ENCODE measurements at regions not wholly inside any gene's neighbourhood (a gene's known extent, or its start where the extent isn't known, plus 50 kb on each side); places are given as distances from the start of the nearest gene placed in this dataset.

DNA sequence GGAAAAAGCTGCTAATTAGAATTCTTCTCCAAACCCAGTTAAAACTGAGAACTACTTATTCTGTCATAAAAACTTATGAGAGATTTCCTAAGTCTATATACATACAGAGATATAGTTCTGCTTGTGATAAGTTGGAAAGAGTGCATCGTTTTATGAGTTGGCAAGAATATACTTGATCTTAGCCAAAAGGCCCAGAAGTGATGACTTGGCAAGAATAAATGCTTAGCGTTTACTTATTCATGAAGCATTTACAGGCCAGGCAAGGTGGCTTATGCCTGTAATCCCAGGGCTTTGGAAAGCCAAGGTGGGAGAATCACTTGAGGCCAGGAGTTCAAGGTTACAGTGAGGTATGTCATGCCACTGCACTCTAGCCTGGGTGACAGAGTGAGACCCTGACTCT is 81.7 kb downstream of the CYB561 start:
- no peaks in the 10 kb centered on the region for H3K4me1 ChIP-seq (ENCODE audit: insufficient read depth, low read length)
- H3K36me3 ChIP-seq (ENCODE audit: insufficient read depth, low read length): no peaks in the 10 kb centered on the region
- WGBS: 94% methylated on average over 2 of the region's 2 CpGs
- no peak overlapping the region for H3K4me3 ChIP-seq (ENCODE audit: low read length)
- H3K27ac ChIP-seq (ENCODE audit: low read depth, low read length): no peak overlapping the region
- H3K9me3 ChIP-seq (ENCODE audit: insufficient read depth, low read depth, low read length): peaks cover 13% of the 10 kb centered on the region
- H3K27me3 ChIP-seq (ENCODE audit: insufficient read depth, low read length): no peaks in the 10 kb centered on the region
- H3K9ac ChIP-seq (ENCODE audit: low read depth, low read length): no peak overlapping the region

DNA sequence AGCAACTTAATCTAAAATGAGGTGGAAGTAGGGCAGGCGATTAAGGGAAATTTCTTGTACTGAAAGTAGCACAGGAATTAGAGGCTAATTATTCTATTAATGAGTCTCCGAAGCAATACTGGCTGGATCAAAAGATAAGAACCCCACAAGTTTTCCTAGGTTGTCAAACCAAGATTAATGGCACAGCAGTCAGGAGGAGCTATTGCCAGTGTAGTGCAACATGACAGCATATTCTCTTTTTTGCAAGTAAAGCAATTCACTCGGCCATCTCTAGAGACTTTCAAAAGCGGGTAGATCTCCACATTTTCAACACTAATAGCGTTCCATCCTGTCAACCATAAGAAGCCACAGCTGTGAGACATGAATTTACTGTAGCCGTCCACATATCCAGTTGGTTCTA is 81.2 kb downstream of the CYB561 start:
- Histone ChIP-seq H3K4me1 (ENCODE audit: insufficient read depth, low read length) (no peaks in the 10 kb centered on the region), H3K9me3 (ENCODE audit: insufficient read depth, low read depth, low read length) (peaks cover 13% of the 10 kb centered on the region), H3K27ac (ENCODE audit: low read depth, low read length) (no peak overlapping the region), H3K9ac (ENCODE audit: low read depth, low read length) (no peak overlapping the region), H3K36me3 (ENCODE audit: insufficient read depth, low read length) (no peaks in the 10 kb centered on the region), H3K4me3 (ENCODE audit: low read length) (no peak overlapping the region), H3K27me3 (ENCODE audit: insufficient read depth, low read length) (no peaks in the 10 kb centered on the region)
- 90% methylated on average over 6 of the region's 6 CpGs for WGBS

DNA sequence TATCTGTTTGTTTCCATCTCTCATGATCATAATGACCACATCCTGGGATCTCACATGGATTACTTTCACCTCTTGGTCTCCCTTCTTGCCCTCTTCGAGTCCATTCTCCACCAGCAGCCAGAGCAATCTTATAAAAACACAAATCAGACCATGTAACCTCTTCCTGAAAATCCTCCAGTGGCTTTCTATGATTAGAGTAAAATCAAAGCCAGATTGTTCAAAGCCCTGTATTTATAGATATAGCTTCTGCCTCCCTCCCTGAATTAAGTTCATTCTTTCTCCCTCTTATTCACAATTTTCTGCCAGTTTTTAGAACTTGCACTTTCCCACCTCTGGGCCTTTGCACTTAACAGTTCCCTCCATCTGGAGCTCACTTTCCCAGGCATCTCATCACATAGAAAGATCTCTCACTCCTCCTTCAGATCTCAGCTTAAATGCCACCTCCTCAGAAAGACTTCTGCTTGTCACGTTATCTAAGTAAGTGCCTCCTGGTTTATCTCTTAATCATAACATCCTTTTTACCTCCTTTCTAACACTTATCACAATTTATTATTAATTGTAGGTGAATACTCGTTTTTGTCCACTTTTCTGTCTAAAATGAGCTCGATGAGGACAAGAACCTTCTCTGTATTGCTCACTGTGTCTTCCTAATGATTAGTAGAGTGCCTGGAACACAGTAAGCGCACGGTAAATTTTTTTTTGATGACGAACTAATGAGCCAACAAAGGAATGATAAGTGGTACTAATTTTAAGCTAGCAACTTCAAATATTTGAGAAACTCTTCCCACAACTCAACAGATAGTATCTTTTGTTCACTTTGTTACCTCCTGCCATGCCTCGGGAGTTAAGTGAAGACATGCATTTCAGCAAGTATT is 80.5 kb downstream of the CYB561 start:
- WGBS: 94% methylated on average over 8 of the region's 8 CpGs
- Histone ChIP-seq H3K4me3 (ENCODE audit: low read length) (no peak overlapping the region), H3K9me3 (ENCODE audit: insufficient read depth, low read depth, low read length) (peaks cover 13% of the 10 kb centered on the region), H3K4me1 (ENCODE audit: insufficient read depth, low read length) (no peaks in the 10 kb centered on the region), H3K27ac (ENCODE audit: low read depth, low read length) (no peak overlapping the region), H3K36me3 (ENCODE audit: insufficient read depth, low read length) (no peaks in the 10 kb centered on the region), H3K27me3 (ENCODE audit: insufficient read depth, low read length) (no peaks in the 10 kb centered on the region), H3K9ac (ENCODE audit: low read depth, low read length) (no peak overlapping the region)

DNA sequence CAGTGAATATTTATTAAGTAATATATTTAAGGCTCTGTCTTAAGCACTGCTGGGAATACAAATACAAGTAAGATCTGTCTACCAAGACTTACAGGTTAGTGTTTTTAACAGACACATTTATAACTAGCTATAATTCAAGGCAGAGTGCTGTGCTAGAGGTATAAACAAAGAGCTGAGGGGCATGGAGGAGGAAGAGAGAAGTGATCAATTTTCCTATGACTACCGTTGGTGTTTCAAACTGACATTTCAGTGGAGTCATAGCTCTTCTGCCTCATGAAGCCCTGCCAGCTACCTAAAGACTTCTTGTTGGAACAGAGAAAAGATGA is 79.9 kb downstream of the CYB561 start:
- peaks cover 11% of the 10 kb centered on the region for H3K9me3 ChIP-seq (ENCODE audit: insufficient read depth, low read depth, low read length)
- no peak overlapping the region for H3K4me3 ChIP-seq (ENCODE audit: low read length)
- H3K4me1 ChIP-seq (ENCODE audit: insufficient read depth, low read length): no peaks in the 10 kb centered on the region
- no peaks in the 10 kb centered on the region for H3K36me3 ChIP-seq (ENCODE audit: insufficient read depth, low read length)
- no peak overlapping the region for H3K9ac ChIP-seq (ENCODE audit: low read depth, low read length)
- no peak overlapping the region for H3K27ac ChIP-seq (ENCODE audit: low read depth, low read length)
- 88% methylated on average over 1 of the region's 1 CpG for WGBS
- H3K27me3 ChIP-seq (ENCODE audit: insufficient read depth, low read length): no peaks in the 10 kb centered on the region

DNA sequence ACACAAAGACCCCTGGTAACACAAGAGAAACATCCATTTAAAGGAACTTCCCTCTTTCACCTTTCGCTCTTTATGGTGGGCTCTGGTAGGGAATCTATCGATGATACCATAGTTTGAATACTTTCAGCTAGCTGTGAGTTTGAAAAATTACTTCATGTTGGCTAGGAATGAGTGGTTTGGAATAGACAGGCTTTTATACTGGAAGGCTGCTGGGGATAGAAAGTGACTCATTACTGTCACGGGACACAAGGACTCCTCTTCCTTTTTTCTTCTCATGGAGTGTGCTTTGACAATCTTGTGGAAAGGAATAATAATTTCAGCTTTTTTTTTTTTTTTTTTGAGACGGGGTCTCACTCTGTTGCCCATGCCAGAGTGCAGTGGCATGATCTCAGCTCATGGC is 76.9 kb downstream of the CYB561 start:
- Histone ChIP-seq H3K4me3 (ENCODE audit: low read length) (no peak overlapping the region), H3K4me1 (ENCODE audit: insufficient read depth, low read length) (no peaks in the 10 kb centered on the region), H3K9ac (ENCODE audit: low read depth, low read length) (no peak overlapping the region), H3K27me3 (ENCODE audit: insufficient read depth, low read length) (no peaks in the 10 kb centered on the region), H3K9me3 (ENCODE audit: insufficient read depth, low read depth, low read length) (no peaks in the 10 kb centered on the region), H3K36me3 (ENCODE audit: insufficient read depth, low read length) (no peaks in the 10 kb centered on the region), H3K27ac (ENCODE audit: low read depth, low read length) (no peak overlapping the region)
- 88% methylated on average over 4 of the region's 4 CpGs for WGBS

DNA sequence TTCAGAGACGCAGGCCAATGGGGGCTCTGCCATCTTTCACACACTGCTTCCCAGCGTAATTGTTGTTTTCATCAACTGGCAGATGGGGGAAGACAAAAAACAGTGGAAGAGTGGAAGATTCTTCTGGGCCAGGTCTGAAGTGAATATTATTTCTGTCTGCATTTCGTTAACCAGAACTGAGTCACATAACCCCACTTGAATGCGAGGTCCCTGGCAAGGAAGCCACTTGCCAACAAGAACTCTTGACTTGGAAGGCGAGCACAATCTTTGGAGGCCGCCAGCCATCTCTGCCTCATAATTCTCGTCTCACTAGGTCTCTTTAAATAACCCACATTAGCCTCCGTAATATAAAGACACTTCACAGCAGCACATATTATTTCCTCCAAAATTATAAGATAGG is 75.4 kb downstream of the CYB561 start:
- Histone ChIP-seq H3K27ac (ENCODE audit: low read depth, low read length) (no peak overlapping the region), H3K9ac (ENCODE audit: low read depth, low read length) (no peak overlapping the region), H3K36me3 (ENCODE audit: insufficient read depth, low read length) (no peaks in the 10 kb centered on the region), H3K4me3 (ENCODE audit: low read length) (no peak overlapping the region), H3K4me1 (ENCODE audit: insufficient read depth, low read length) (no peaks in the 10 kb centered on the region), H3K27me3 (ENCODE audit: insufficient read depth, low read length) (no peaks in the 10 kb centered on the region), H3K9me3 (ENCODE audit: insufficient read depth, low read depth, low read length) (no peaks in the 10 kb centered on the region)
- WGBS: 94% methylated on average over 8 of the region's 8 CpGs

DNA sequence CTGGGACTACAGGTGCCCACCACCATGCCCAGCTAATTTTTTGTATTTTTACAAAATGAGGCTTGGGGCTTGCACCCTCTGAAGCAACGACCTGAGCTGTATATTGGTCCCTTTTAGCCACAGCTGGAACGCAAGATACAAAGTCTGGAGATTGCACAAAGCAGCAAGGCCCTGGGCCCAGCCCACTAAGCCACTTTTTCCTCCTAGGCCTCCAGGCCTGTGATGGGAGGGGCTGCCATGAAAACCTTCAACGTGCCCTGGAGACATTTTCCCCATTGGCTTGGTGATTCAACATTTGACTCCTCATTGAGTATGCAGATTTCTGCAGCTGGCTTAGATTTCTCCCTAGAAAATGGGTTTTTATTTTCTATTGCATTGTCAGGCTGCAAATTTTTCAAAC is 69.2 kb downstream of the CYB561 start:
- no peak overlapping the region for H3K4me3 ChIP-seq (ENCODE audit: low read length)
- WGBS: 87% methylated on average over 3 of the region's 3 CpGs
- no peak overlapping the region for H3K27ac ChIP-seq (ENCODE audit: low read depth, low read length)
- no peaks in the 10 kb centered on the region for H3K27me3 ChIP-seq (ENCODE audit: insufficient read depth, low read length)
- no peaks in the 10 kb centered on the region for H3K4me1 ChIP-seq (ENCODE audit: insufficient read depth, low read length)
- H3K9ac ChIP-seq (ENCODE audit: low read depth, low read length): no peak overlapping the region
- peaks cover 14% of the 10 kb centered on the region; the same call in 1 of the 2 replicates for H3K9me3 ChIP-seq (ENCODE audit: insufficient read depth, low read depth, low read length)
- no peaks in the 10 kb centered on the region for H3K36me3 ChIP-seq (ENCODE audit: insufficient read depth, low read length)

DNA sequence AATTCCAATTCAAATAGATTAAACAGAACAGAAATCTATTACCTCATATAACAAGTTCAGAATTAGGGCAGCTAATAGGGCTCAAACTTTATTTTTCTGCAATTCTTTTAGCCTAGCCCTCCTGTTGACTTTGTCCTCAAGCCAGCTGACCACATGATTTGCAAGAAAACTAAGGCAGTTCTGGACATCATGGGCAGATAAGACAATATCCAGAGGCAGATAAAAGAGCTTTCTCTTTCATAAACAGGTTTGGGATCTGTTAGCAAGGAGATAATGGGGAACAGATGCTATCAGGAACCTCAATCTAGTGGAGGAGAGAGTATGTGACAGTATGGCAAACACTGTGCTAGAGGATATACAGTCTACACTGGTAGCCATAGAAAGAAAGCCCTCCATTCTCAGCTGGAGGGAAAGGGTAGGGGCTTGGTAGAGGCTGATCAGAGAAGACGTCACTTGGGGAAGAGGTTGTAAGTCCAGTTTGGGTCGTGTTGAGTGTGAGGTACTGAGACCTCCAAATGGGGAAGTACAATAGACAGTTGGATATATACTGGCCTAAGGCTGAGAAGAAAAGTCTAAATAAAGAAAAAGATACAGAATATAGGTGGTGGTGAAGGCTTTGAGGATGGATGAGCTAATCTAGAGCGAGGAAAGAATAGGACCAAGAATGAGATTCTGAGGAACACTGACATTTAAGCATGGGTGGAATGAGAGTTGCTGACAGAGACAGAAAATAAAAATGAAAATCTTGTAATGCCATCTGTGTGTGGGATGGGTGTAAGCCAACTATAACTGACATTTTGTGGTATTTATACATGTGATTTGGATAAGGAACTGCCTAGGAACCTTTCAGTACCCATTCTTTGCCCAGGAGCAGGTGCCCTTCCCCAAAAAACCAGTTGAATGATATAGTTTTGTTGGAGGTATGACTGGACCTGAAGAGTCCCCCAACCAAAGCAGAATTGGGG is 67.4 kb downstream of the CYB561 start:
- H3K27me3 ChIP-seq (ENCODE audit: insufficient read depth, low read length): no peaks in the 10 kb centered on the region
- H3K9me3 ChIP-seq (ENCODE audit: insufficient read depth, low read depth, low read length): peaks cover 14% of the 10 kb centered on the region; the same call in 1 of the 2 replicates
- 75% methylated on average over 3 of the region's 3 CpGs for WGBS
- no peaks in the 10 kb centered on the region for H3K4me1 ChIP-seq (ENCODE audit: insufficient read depth, low read length)
- H3K4me3 ChIP-seq (ENCODE audit: low read length): no peak overlapping the region
- H3K9ac ChIP-seq (ENCODE audit: low read depth, low read length): no peak overlapping the region
- H3K36me3 ChIP-seq (ENCODE audit: insufficient read depth, low read length): no peaks in the 10 kb centered on the region
- H3K27ac ChIP-seq (ENCODE audit: low read depth, low read length): no peak overlapping the region

DNA sequence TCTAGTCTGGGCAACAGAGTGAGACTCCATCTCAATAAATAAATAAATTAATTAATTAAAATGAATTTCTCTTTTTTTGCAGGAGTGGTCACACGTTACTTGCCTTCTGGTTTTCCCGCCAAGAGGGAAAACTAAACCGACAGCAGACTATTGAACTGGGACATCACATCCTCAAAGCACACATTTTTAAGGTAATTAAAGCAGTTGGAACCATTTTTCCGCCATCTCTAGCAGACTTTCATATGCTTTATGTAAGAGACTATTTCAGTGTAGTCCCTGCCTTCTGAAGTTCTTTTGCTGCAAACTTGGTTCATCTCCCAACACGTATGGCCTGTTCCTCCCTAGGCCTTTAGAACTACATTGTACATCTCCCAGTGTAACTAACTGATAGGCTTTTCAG is 66.5 kb downstream of the CYB561 start:
- Histone ChIP-seq H3K27ac (ENCODE audit: low read depth, low read length) (no peak overlapping the region), H3K9me3 (ENCODE audit: insufficient read depth, low read depth, low read length) (peaks cover 14% of the 10 kb centered on the region; the same call in 1 of the 2 replicates), H3K4me3 (ENCODE audit: low read length) (no peak overlapping the region), H3K9ac (ENCODE audit: low read depth, low read length) (no peak overlapping the region), H3K36me3 (ENCODE audit: insufficient read depth, low read length) (no peaks in the 10 kb centered on the region), H3K27me3 (ENCODE audit: insufficient read depth, low read length) (no peaks in the 10 kb centered on the region), H3K4me1 (ENCODE audit: insufficient read depth, low read length) (no peaks in the 10 kb centered on the region)
- 94% methylated on average over 5 of the region's 5 CpGs for WGBS

DNA sequence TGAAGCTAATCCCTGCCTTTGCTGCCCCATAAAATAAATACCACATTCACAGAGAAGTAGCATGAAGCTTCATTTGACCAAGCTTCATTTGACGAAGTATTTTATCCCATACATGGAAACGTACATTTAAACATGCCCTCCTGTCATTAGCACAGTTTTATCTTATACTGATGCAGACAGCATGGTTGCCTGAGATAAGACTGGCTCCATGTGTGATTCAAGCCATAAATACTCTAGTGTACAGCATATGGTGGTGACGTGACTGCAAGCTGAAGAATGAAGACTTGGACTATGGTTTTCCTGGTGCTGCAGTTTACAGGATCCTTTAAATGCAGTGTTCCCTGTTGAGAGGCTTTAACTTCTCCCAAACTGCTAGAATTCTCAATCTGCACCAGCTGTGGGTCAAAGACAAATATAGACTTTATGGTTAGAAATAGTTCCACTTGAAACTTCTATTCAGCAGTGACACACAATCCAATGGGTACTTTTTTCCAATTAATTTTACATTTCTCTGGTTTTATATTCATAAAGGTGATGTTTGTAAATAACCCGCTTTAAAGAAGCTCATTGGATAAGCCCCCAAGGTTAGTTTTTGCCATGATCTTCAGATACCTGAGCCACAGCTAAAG is 64.9 kb downstream of the CYB561 start:
- Histone ChIP-seq H3K36me3 (ENCODE audit: insufficient read depth, low read length) (no peaks in the 10 kb centered on the region), H3K4me1 (ENCODE audit: insufficient read depth, low read length) (no peaks in the 10 kb centered on the region), H3K27ac (ENCODE audit: low read depth, low read length) (no peak overlapping the region), H3K27me3 (ENCODE audit: insufficient read depth, low read length) (no peaks in the 10 kb centered on the region), H3K4me3 (ENCODE audit: low read length) (no peak overlapping the region), H3K9me3 (ENCODE audit: insufficient read depth, low read depth, low read length) (peaks cover 14% of the 10 kb centered on the region; the same call in 1 of the 2 replicates), H3K9ac (ENCODE audit: low read depth, low read length) (no peak overlapping the region)
- 98% methylated on average over 4 of the region's 4 CpGs for WGBS

DNA sequence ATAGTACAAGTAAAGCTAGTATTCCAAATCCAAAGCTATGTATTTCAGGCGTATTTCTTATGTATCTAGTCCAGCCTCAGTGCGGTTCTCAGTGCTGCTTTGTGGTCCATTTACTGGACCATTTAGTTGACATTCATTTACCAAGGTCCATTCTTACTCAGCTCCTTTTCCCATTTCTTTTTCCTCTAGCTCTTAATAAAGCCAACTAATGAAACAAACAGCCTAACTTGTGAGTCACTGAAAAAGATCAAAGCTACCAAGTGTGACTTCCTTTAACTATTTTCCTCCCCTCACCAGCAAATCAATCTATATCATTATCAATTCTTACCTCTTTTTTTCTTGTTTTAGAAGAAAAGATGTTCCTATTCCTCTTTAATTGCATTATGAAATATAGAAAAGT is 64.0 kb downstream of the CYB561 start:
- Histone ChIP-seq H3K36me3 (ENCODE audit: insufficient read depth, low read length) (no peaks in the 10 kb centered on the region), H3K4me1 (ENCODE audit: insufficient read depth, low read length) (no peaks in the 10 kb centered on the region), H3K9ac (ENCODE audit: low read depth, low read length) (no peak overlapping the region), H3K27ac (ENCODE audit: low read depth, low read length) (no peak overlapping the region), H3K27me3 (ENCODE audit: insufficient read depth, low read length) (no peaks in the 10 kb centered on the region), H3K9me3 (ENCODE audit: insufficient read depth, low read depth, low read length) (peaks cover 7% of the 10 kb centered on the region; the same call in 1 of the 2 replicates), H3K4me3 (ENCODE audit: low read length) (no peak overlapping the region)
- WGBS: 94% methylated on average over 2 of the region's 2 CpGs

All from HUES64 (cell line).